HEK293T (cell line): ENCODE measurements at regions not wholly inside any gene's neighbourhood (a gene's known extent, or its start where the extent isn't known, plus 50 kb on each side); places are given as distances from the start of the nearest gene placed in this dataset.

Experiments used
- ARNT ChIP-seq: fragments of 450-650 bp; IDR thresholded peaks from 2 replicates; pipeline ENCODE4 v1.6.1; 2017; ENCODE audit warnings: mild to moderate bottlenecking
- BHLHE40 ChIP-seq: fragments of 450-650 bp; IDR thresholded peaks from 2 replicates; pipeline ENCODE4 v1.6.1; 2016; ENCODE audit warnings: mild to moderate bottlenecking, moderate library complexity, borderline replicate concordance
- ELF4 ChIP-seq: fragments of 450-650 bp; IDR thresholded peaks from 2 replicates; pipeline ENCODE4 v1.6.1; 2017; ENCODE audit warnings: antibody characterized with exemption
- FOXK2 ChIP-seq: fragments of 450-650 bp; IDR thresholded peaks from 2 replicates; pipeline ENCODE4 v1.6.1; 2016; ENCODE audit warnings: mild to moderate bottlenecking
- PKNOX1 ChIP-seq: fragments of 450-650 bp; IDR thresholded peaks from 2 replicates; pipeline ENCODE4 v1.6.1; 2016
- SUZ12 ChIP-seq: fragments of 450-650 bp; IDR thresholded peaks from 2 replicates; pipeline ENCODE4 v1.6.1; 2016; ENCODE audit warnings: mild to moderate bottlenecking

- no peak for TF ChIP-seq FOXK2
- TF ChIP-seq BHLHE40 = no peak
- no peak for TF ChIP-seq PKNOX1
- no peak for TF ChIP-seq SUZ12
- TF ChIP-seq ARNT = no peak
- TF ChIP-seq ELF4 = no peak
Observed at GRCh38 chr16:58837950-58838349, 103.8 kb upstream of the GOT2 start.
